GM12892 (cell line): ENCODE measurements at regions not wholly inside any gene's neighbourhood (a gene's known extent, or its start where the extent isn't known, plus 50 kb on each side); places are given as distances from the start of the nearest gene placed in this dataset.

ENCODE experiments used
- POLR2AphosphoS5 ChIP-seq: IDR thresholded peaks from 2 replicates; pipeline ENCODE4 v1.6.1; 2011; ENCODE audit warnings: low read depth, low read length, control low read depth
- TAF1 ChIP-seq: IDR thresholded peaks from 2 replicates; pipeline ENCODE4 v1.6.1; 2011; ENCODE audit warnings: low read depth, mild to moderate bottlenecking, control low read depth, low read length, borderline replicate concordance

DNA sequence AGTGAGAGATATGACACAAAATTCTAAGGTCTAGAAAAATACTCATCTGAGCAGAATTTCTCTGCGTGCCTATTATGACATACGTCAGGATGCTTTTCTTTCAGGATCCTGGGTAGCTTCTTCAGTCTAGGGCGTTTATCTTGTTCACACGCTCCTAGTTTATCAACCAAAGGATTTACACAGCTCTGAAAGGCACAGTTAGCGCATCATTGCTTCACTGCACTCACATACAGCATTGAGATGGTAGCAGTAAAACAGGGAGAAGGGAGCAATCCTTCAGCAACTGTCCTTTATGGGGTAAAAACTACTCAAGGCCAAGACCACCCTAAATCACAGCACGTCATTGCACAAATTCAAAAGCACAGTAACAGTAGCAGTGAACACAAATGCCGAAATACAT lies 222.8 kb downstream of the SUCLG1 start:
- TF ChIP-seq POLR2AphosphoS5 (no peak), TAF1 (no peak)
